ENCODE measurements at regions not wholly inside any gene's neighbourhood (a gene's known extent, or its start where the extent isn't known, plus 50 kb on each side); places are given as distances from the start of the nearest gene placed in this dataset.

DNA sequence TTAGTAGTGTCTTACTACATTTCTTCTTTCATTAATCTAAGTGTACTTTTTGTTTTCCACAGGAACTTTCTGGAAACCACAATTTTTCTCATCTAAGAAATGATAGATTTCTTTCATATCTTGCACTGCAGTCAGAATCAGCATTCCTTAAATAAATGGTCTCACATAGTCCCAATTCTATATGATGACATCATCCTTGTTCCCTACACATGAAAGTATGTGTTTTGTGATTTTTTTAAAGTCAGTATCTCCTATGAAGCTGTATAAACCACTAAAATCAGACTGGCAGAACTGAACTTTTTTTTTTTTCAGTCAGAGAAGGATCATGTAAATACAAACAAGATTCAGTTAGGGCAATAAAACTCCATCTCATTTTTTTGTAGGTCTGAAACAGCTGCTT, 742.6 kb upstream of the CXADR start:
- Histone ChIP-seq H3K27ac (ENCODE audit: low read length) (no peak overlapping the region), H3K27me3 (replicated peaks in 1 of 2; ENCODE audit: control insufficient read depth in 2 of 2, extremely low read depth in 1 of 2, insufficient read depth in 2 of 2, low read length in 1 of 2) (no peaks in the 10 kb centered on the region), H3K36me3 (ENCODE audit: control insufficient read depth in 2 of 2, extremely low read depth in 1 of 2, insufficient read depth in 1 of 2, low read length in 1 of 2) (no peaks in the 10 kb centered on the region), H3K4me1 (ENCODE audit: control insufficient read depth in 1 of 2, extremely low read depth in 1 of 2, insufficient read depth in 2 of 2, low read length in 2 of 2) (no peaks in the 10 kb centered on the region), H3K4me3 (ENCODE audit: control insufficient read depth in 1 of 2, extremely low read depth in 1 of 2, low read length in 1 of 2) (no peak overlapping the region), H3K9me3 (no peaks in the 10 kb centered on the region)
- no peak for ATAC-seq (replicated peaks in 1 of 4)
- CTCF ChIA-PET: no interaction called here
- Mint-ChIP-seq H3K4me1 (no peaks in the 10 kb centered on the region), H3K27ac (no peak overlapping the region), H3K4me3 (no peak overlapping the region), H3K36me3 (no peaks in the 10 kb centered on the region), H3K27me3 (no peaks in the 10 kb centered on the region), H3K9me3 (peaks cover 15 to 30% (median 17%) of the 10 kb centered on the region in 3 donors)
- DNase-seq: no peak
- POLR2A ChIA-PET: no interaction called here

DNA sequence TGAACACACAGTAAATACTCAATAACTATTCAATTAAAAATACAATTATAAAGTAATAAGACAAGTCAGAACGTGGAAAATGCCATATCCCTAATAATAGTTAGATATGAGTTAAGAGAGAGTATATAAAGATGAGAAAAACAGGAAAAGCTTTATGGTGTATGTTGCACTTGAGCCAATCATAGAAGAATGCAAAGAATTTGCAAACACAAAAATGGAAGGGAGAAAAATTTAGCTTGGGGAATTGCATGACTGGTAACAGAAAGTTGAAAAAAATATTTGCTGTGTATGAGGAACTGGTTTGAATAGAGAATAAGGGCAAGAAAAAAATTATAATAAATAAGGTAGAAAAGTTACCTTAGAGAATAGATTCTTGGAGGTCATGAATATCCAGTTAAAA, 739.6 kb upstream of the CXADR start:
- POLR2A ChIA-PET: no interaction called here
- ATAC-seq (replicated peaks in 1 of 4): no peak
- DNase-seq: no peak
- Mint-ChIP-seq H3K4me3 (no peak overlapping the region), H3K36me3 (no peaks in the 10 kb centered on the region), H3K9me3 (peaks cover 12 to 21% (median 20%) of the 10 kb centered on the region in 3 donors), H3K4me1 (no peaks in the 10 kb centered on the region), H3K27ac (no peak overlapping the region), H3K27me3 (no peaks in the 10 kb centered on the region)
- Histone ChIP-seq H3K27ac (ENCODE audit: low read length) (no peak overlapping the region), H3K36me3 (ENCODE audit: control insufficient read depth in 2 of 2, extremely low read depth in 1 of 2, insufficient read depth in 1 of 2, low read length in 1 of 2) (no peaks in the 10 kb centered on the region), H3K4me3 (ENCODE audit: control insufficient read depth in 1 of 2, extremely low read depth in 1 of 2, low read length in 1 of 2) (no peak overlapping the region), H3K27me3 (replicated peaks in 1 of 2; ENCODE audit: control insufficient read depth in 2 of 2, extremely low read depth in 1 of 2, insufficient read depth in 2 of 2, low read length in 1 of 2) (no peaks in the 10 kb centered on the region), H3K9me3 (peaks cover 4% of the 10 kb centered on the region), H3K4me1 (ENCODE audit: control insufficient read depth in 1 of 2, extremely low read depth in 1 of 2, insufficient read depth in 2 of 2, low read length in 2 of 2) (no peaks in the 10 kb centered on the region)
- CTCF ChIA-PET: no interaction called here
- no CpG with 5 or more reads among the region's 1 CpG for WGBS (ENCODE audit: insufficient coverage)

DNA sequence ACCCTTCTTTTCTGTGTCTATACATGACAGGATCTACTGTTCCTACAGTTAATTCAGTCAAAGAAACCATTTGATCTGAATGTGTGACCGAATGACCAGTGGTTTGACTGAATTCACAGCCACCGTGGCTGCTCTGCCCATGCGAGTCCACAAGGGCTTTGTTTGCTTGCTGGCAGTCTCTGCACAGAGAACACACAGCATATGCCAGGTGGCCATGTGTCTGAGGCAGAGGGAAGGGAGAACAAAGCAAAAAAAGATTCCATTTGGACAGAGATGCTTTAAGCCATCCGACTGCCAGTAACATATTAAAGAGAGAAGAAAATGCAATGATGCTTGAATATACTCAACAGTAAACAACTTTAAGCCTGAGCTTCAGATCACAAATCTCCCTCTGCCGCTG, 737.8 kb upstream of the CXADR start:
- Histone ChIP-seq H3K4me1 (ENCODE audit: control insufficient read depth in 1 of 2, extremely low read depth in 1 of 2, insufficient read depth in 2 of 2, low read length in 2 of 2) (no peaks in the 10 kb centered on the region), H3K4me3 (ENCODE audit: control insufficient read depth in 1 of 2, extremely low read depth in 1 of 2, low read length in 1 of 2) (no peak overlapping the region), H3K36me3 (ENCODE audit: control insufficient read depth in 2 of 2, extremely low read depth in 1 of 2, insufficient read depth in 1 of 2, low read length in 1 of 2) (no peaks in the 10 kb centered on the region), H3K27me3 (replicated peaks in 1 of 2; ENCODE audit: control insufficient read depth in 2 of 2, extremely low read depth in 1 of 2, insufficient read depth in 2 of 2, low read length in 1 of 2) (no peaks in the 10 kb centered on the region), H3K9me3 (peaks cover 4% of the 10 kb centered on the region), H3K27ac (ENCODE audit: low read length) (no peak overlapping the region)
- H3K9me3 Mint-ChIP-seq: peaks cover 15 to 18% (median 16%) of the 10 kb centered on the region in 3 donors
- H3K36me3 Mint-ChIP-seq: no peaks in the 10 kb centered on the region
- no peaks in the 10 kb centered on the region for H3K27me3 Mint-ChIP-seq
- ChIA-PET POLR2A (no interaction called here), CTCF (no interaction called here)
- no peak for DNase-seq
- ATAC-seq (replicated peaks in 1 of 4): no peak
- 66% methylated on average over 4 of the region's 5 CpGs for WGBS (ENCODE audit: insufficient coverage)
- H3K27ac Mint-ChIP-seq: no peak overlapping the region
- no peaks in the 10 kb centered on the region for H3K4me1 Mint-ChIP-seq
- H3K4me3 Mint-ChIP-seq: no peak overlapping the region

DNA sequence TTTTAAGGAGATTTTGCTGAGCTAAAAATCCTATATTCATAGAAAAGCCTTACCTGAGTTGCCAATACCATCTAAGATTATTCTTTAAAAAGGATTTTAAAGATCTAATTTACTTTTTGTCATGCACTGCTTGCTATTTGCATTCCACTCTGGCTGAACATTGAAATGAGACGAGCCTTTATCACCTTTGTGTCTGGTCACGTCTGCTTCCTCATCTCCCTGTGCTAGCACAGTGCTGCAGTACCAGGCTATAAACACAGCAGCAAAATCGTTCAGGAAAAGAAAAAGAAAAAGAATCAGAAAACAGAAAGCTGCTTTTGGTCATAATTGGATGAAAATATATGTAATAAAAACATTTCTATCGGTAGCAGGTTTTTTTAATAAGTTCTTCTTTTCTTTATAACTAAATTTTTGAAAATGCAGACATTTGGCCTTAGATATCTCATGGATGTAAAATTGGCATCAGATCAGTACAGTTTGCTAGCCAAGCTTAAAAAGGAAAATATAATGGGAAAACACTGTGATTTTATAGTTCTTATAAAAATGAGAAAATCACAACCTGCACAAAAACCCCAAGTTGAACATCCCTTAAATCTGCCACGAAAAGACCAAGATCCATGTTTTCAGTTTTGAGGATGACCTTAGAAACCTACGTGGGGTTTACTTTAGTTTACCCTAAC, 735.7 kb upstream of the CXADR start:
- Histone ChIP-seq H3K27ac (ENCODE audit: low read length) (no peak overlapping the region), H3K27me3 (replicated peaks in 1 of 2; ENCODE audit: control insufficient read depth in 2 of 2, extremely low read depth in 1 of 2, insufficient read depth in 2 of 2, low read length in 1 of 2) (no peaks in the 10 kb centered on the region), H3K4me3 (ENCODE audit: control insufficient read depth in 1 of 2, extremely low read depth in 1 of 2, low read length in 1 of 2) (no peak overlapping the region), H3K36me3 (ENCODE audit: control insufficient read depth in 2 of 2, extremely low read depth in 1 of 2, insufficient read depth in 1 of 2, low read length in 1 of 2) (no peaks in the 10 kb centered on the region), H3K4me1 (ENCODE audit: control insufficient read depth in 1 of 2, extremely low read depth in 1 of 2, insufficient read depth in 2 of 2, low read length in 2 of 2) (no peaks in the 10 kb centered on the region), H3K9me3 (peaks cover 4% of the 10 kb centered on the region)
- no peaks in the 10 kb centered on the region for H3K27me3 Mint-ChIP-seq
- ChIA-PET CTCF (no interaction called here), POLR2A (no interaction called here)
- peaks cover 19 to 23% (median 21%) of the 10 kb centered on the region in 3 donors for H3K9me3 Mint-ChIP-seq
- H3K27ac Mint-ChIP-seq: no peak overlapping the region
- DNase-seq: no peak
- ATAC-seq (replicated peaks in 1 of 4): no peak
- no peaks in the 10 kb centered on the region for H3K4me1 Mint-ChIP-seq
- H3K4me3 Mint-ChIP-seq: no peak overlapping the region
- 82% methylated on average over 3 of the region's 6 CpGs for WGBS (ENCODE audit: insufficient coverage)
- no peaks in the 10 kb centered on the region for H3K36me3 Mint-ChIP-seq

DNA sequence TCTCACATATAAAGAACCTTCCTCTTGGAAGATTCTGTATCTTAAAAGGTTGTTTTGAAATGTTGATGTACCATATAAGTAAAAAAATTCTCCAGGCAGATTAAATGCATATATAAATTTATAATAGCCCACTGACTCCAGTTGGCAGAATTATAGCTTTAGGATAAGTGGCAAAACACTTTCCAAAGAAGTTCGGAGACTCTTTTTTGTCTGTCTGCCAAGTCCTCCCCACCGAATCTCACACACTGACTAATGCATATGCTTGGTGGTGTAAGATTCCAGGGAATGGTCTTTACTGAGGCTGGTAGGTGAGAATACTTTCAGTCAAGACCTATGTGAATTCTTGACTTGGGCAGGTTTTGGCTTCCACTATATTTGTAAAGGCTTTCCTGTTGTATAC, 724.3 kb upstream of the CXADR start:
- ChIA-PET CTCF (no interaction called here), POLR2A (no interaction called here)
- Histone ChIP-seq H3K27ac (ENCODE audit: low read length) (no peak overlapping the region), H3K27me3 (replicated peaks in 1 of 2; ENCODE audit: control insufficient read depth in 2 of 2, extremely low read depth in 1 of 2, insufficient read depth in 2 of 2, low read length in 1 of 2) (no peaks in the 10 kb centered on the region), H3K4me3 (ENCODE audit: control insufficient read depth in 1 of 2, extremely low read depth in 1 of 2, low read length in 1 of 2) (no peak overlapping the region), H3K4me1 (ENCODE audit: control insufficient read depth in 1 of 2, extremely low read depth in 1 of 2, insufficient read depth in 2 of 2, low read length in 2 of 2) (no peaks in the 10 kb centered on the region), H3K36me3 (ENCODE audit: control insufficient read depth in 2 of 2, extremely low read depth in 1 of 2, insufficient read depth in 1 of 2, low read length in 1 of 2) (no peaks in the 10 kb centered on the region), H3K9me3 (no peaks in the 10 kb centered on the region)
- Mint-ChIP-seq H3K36me3 (no peaks in the 10 kb centered on the region), H3K27ac (no peak overlapping the region), H3K27me3 (no peaks in the 10 kb centered on the region), H3K9me3 (peaks cover 8 to 18% (median 16%) of the 10 kb centered on the region in 3 donors), H3K4me3 (no peak overlapping the region), H3K4me1 (no peaks in the 10 kb centered on the region)
- no CpG with 5 or more reads among the region's 2 CpGs for WGBS (ENCODE audit: insufficient coverage)
- ATAC-seq (replicated peaks in 1 of 4) (no peak), DNase-seq (no peak)

DNA sequence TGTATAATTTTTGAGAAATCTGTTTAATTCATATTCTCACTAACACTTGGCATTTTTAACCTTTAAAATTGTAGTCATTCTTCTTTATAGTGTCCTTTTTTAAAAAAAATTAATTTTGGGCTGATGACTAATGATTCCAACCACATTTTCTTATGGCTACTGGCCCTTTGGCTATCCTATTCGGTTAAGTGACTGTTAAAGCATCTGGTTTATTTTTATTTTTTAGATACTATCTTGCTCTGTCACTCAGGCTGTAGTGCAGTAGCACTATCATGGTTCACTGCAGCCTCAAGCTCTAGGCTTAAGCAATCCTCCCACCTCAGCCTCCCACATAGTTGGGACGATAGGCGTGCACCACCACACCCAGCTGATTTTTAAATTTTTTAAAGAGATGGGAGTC, 723.2 kb upstream of the CXADR start:
- H3K27me3 Mint-ChIP-seq: no peaks in the 10 kb centered on the region
- H3K4me1 ChIP-seq (ENCODE audit: control insufficient read depth in 1 of 2, extremely low read depth in 1 of 2, insufficient read depth in 2 of 2, low read length in 2 of 2): no peaks in the 10 kb centered on the region
- H3K4me3 Mint-ChIP-seq: no peak overlapping the region
- peaks cover 8 to 18% (median 10%) of the 10 kb centered on the region in 3 donors for H3K9me3 Mint-ChIP-seq
- no peaks in the 10 kb centered on the region for H3K9me3 ChIP-seq
- DNase-seq (no peak), ATAC-seq (replicated peaks in 1 of 4) (no peak)
- no peaks in the 10 kb centered on the region for H3K27me3 ChIP-seq (replicated peaks in 1 of 2; ENCODE audit: control insufficient read depth in 2 of 2, extremely low read depth in 1 of 2, insufficient read depth in 2 of 2, low read length in 1 of 2)
- no peaks in the 10 kb centered on the region for H3K36me3 ChIP-seq (ENCODE audit: control insufficient read depth in 2 of 2, extremely low read depth in 1 of 2, insufficient read depth in 1 of 2, low read length in 1 of 2)
- no peak overlapping the region for H3K27ac ChIP-seq (ENCODE audit: low read length)
- H3K36me3 Mint-ChIP-seq: no peaks in the 10 kb centered on the region
- H3K4me1 Mint-ChIP-seq: no peaks in the 10 kb centered on the region
- ChIA-PET POLR2A (no interaction called here), CTCF (interaction anchor here in 1 of 2 donors (0.6 kb wide), 1 partner anchor 27 kb away, joined by 3 read pairs; no protein-coding TSS in a partner anchor)
- H3K27ac Mint-ChIP-seq: no peak overlapping the region
- no CpG with 5 or more reads among the region's 3 CpGs for WGBS (ENCODE audit: insufficient coverage)
- no peak overlapping the region for H3K4me3 ChIP-seq (ENCODE audit: control insufficient read depth in 1 of 2, extremely low read depth in 1 of 2, low read length in 1 of 2)

DNA sequence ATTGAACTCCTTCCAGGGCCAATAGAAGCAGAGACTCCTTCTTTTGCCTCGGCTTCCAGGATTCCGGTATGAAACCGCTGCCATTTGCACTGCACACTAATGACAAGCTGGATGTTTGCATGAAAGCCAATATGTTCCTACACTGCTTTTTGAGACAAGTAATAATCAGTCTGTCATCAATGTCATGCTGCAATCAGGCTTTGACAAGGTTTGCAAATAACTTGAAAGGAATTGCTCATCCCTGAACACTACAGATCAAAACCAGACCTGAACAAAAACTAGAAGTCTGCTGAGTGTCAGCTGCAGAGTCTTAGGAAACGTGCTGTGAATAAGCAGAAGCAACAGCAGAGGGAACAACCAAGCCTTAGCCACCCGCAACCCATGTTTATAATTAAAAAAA, 720.7 kb upstream of the CXADR start:
- H3K36me3 ChIP-seq (ENCODE audit: control insufficient read depth in 2 of 2, extremely low read depth in 1 of 2, insufficient read depth in 1 of 2, low read length in 1 of 2): no peaks in the 10 kb centered on the region
- POLR2A ChIA-PET: no interaction called here
- no peak overlapping the region for H3K4me3 Mint-ChIP-seq
- no peaks in the 10 kb centered on the region for H3K36me3 Mint-ChIP-seq
- H3K27me3 ChIP-seq (replicated peaks in 1 of 2; ENCODE audit: control insufficient read depth in 2 of 2, extremely low read depth in 1 of 2, insufficient read depth in 2 of 2, low read length in 1 of 2): no peaks in the 10 kb centered on the region
- no peak overlapping the region for H3K27ac ChIP-seq (ENCODE audit: low read length)
- no peaks in the 10 kb centered on the region for H3K4me1 ChIP-seq (ENCODE audit: control insufficient read depth in 1 of 2, extremely low read depth in 1 of 2, insufficient read depth in 2 of 2, low read length in 2 of 2)
- DNase-seq: no peak
- CTCF ChIA-PET: interaction anchor here in 1 of 2 donors (0.9 kb wide), 1 partner anchor 347 kb away, joined by 3 read pairs; no protein-coding TSS in a partner anchor
- no peak overlapping the region for H3K4me3 ChIP-seq (ENCODE audit: control insufficient read depth in 1 of 2, extremely low read depth in 1 of 2, low read length in 1 of 2)
- 67% methylated on average over 1 of the region's 5 CpGs for WGBS (ENCODE audit: insufficient coverage)
- no peak for ATAC-seq (replicated peaks in 1 of 4)
- H3K4me1 Mint-ChIP-seq: no peaks in the 10 kb centered on the region
- no peaks in the 10 kb centered on the region for H3K27me3 Mint-ChIP-seq
- H3K9me3 ChIP-seq: no peaks in the 10 kb centered on the region
- H3K27ac Mint-ChIP-seq: no peak overlapping the region
- H3K9me3 Mint-ChIP-seq: peaks cover 0 to 5% (median 3%) of the 10 kb centered on the region in 3 donors

Data from T-cell (primary cell).